ENCODE measurements at regions not wholly inside any gene's neighbourhood (a gene's known extent, or its start where the extent isn't known, plus 50 kb on each side); places are given as distances from the start of the nearest gene placed in this dataset.

DNA sequence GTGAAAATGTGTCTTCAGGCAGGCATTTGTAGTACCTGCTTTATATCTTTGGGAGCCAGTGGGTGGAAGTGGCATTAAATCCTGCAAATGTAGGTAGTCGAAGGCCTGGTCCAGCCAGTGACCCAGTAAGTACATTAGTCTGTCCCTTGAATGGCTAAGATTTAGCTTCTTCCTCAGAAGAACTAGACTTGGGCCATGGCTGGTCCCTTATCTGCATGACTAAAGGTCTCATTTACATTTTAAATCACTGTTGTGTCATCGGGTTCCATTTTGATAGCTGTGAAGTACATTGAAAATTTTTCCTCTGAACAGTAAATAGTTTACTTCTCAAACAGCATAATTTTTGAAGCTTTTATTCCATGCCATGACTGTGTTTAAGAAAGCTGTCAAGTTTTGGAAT, 438.4 kb upstream of the KLHL29 start:
- no peak for DNase-seq (ENCODE audit: extremely low read depth, low read depth)

DNA sequence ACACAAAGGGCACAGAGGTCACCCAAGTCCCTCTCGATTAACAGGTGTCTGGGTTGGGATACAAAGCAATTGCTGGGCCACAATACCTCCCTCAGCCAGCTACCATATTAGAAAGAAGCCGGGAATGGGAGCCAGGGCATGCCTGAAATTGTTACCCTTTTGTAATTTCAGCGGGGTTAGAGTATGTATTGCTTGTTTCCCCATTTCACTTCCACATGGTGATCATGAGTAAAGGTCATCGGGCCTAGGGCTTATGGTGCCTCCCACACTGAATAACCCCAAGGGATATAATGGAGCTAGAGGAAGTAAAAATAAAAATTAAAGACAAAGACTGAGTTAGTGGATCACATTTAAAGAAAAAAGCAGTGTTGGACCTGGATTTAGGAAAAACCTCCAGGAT, 437.2 kb upstream of the KLHL29 start:
- TF ChIP-seq, protein P1, sequence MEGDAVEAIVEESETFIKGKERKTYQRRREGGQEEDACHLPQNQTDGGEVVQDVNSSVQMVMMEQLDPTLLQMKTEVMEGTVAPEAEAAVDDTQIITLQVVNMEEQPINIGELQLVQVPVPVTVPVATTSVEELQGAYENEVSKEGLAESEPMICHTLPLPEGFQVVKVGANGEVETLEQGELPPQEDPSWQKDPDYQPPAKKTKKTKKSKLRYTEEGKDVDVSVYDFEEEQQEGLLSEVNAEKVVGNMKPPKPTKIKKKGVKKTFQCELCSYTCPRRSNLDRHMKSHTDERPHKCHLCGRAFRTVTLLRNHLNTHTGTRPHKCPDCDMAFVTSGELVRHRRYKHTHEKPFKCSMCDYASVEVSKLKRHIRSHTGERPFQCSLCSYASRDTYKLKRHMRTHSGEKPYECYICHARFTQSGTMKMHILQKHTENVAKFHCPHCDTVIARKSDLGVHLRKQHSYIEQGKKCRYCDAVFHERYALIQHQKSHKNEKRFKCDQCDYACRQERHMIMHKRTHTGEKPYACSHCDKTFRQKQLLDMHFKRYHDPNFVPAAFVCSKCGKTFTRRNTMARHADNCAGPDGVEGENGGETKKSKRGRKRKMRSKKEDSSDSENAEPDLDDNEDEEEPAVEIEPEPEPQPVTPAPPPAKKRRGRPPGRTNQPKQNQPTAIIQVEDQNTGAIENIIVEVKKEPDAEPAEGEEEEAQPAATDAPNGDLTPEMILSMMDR (IDR thresholded peaks at IDR 0.05; ENCODE audit: low read depth, low read length), result no peak
- DNase-seq (ENCODE audit: extremely low read depth, low read depth), result no peak

More for the DNA sequence above, 438.4 kb upstream of the KLHL29 start:
- TF ChIP-seq, protein P1 (IDR thresholded peaks at IDR 0.05; ENCODE audit: low read depth, low read length), result no peak

DNA sequence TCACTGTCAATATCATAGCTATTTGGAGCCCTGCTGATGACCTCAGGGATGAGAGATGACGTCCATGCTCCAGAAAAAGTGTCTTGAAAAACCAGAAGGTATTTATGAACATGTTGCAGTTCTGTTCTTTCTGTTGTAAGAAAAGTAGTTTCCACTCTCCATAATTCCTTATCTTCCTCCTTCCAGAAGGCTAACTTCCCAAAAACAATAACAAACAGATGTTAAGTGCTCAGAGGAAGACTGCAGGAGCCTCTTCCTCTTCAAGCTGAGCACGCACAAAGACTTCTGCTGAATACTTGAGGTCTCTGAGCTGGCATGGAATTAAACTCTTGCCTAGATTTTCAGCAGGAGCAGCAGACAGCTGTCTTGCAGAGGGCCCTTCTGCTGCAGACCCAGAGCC, 434.5 kb upstream of the KLHL29 start:
- TF ChIP-seq, protein P1 (IDR thresholded peaks at IDR 0.05; ENCODE audit: low read depth, low read length), result no peak
- DNase-seq (ENCODE audit: extremely low read depth, low read depth), result no peak

DNA sequence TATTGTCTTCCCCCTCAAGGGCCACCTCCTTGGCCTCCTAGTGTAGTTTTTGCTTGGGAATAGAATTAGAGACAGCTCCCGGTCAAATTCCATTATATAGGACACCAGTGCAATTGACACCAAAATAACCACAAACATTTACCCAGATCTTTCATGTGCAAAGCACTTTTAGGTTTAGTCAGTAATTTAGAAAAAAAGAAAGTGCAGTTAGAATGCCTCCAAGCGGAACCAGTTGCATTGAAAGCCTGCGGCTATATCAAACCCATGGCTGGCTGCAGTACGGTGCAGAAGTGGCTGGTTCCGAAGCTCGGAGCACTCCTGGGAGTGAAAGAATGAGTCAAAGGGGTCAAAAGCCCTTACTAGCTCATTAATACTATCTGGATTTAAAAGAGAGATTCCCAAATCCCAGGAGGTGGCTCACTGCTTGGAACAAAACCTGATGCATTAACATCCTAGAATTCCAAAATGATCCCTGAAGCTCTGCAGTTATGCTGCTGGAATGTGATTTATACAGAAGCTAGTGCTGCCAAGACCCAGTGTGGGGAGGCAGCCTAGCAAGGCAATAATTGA, 432.2 kb upstream of the KLHL29 start:
- no peak for DNase-seq (ENCODE audit: extremely low read depth, low read depth)
- TF ChIP-seq, protein P1 (IDR thresholded peaks at IDR 0.05; ENCODE audit: low read depth, low read length), result no peak

DNA sequence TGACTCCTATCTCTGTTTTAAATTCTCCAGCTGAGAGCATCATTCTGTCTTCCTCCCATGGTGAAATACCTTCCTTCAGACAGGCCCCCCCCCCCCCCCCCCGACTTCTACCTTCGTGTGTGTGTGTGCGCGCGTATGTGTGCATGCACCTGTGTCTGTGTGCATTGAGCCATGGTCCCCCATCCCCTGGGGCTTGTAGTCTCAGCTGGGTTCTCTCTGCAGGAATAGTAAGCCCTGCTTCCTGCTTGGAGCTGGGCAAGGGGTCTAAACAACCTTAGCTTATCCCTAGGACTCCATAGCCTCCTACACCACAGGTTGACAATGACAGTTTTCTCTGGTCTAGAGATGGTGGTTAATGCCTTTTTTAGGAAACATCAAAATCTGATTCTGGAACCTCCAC, 427.5 kb upstream of the KLHL29 start:
- no peak for DNase-seq (ENCODE audit: extremely low read depth, low read depth)
- TF ChIP-seq, protein P1 (IDR thresholded peaks at IDR 0.05; ENCODE audit: low read depth, low read length), result no peak

DNA sequence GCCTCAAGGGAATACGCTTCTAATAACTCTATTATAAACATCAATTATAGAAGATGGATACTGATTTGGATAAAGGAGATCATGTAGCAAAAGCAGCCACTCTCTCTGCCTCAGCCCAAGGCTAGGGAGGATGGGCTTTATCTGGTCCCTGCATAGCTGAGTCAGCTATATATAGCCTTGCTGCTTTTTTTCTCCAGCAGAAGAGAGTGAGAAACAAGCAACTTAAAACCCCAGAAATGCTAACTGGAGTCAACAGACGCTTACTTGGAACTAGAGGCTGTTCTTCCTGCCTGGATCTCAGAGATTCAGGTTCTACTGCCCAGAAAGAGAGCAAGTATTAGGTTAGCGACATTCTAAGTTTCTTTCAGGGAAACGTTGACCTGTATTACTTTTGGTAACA, 426.7 kb upstream of the KLHL29 start:
- DNase-seq (ENCODE audit: extremely low read depth, low read depth), result no peak

DNA sequence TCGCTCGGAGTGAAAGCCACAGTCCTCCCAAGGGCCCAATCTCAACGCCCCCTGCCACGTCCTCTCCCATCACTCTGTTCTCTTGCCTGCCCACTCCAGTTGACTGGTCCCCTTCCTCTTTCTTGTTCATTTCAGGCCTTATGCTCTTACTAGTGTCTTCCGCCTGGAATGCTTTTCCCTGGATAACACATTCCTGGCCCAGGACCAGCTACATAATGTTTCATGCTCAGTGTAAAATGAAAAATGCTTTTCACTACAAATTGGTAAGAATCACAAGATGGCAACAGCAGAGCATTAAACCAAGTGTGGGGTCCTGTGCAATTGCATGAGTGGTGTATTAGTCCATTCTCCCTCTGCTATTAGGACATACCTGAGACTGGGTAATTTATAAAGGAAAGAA, 417.2 kb upstream of the KLHL29 start:
- TF ChIP-seq, protein P1 (IDR thresholded peaks at IDR 0.05; ENCODE audit: low read depth, low read length), result no peak
- DNase-seq (ENCODE audit: extremely low read depth, low read depth), result no peak

More for the DNA sequence above, 426.7 kb upstream of the KLHL29 start:
- TF ChIP-seq, protein P1 (IDR thresholded peaks at IDR 0.05; ENCODE audit: low read depth, low read length), result no peak
